T-helper 2 cell treated with Interferon-gamma antibody and Interleukin-4, amounts not matched to agents 100 ng/mL and 5 ng/mL, for 36 hours (primary cell): ENCODE measurements at regions not wholly inside any gene's neighbourhood (a gene's known extent, or its start where the extent isn't known, plus 50 kb on each side); places are given as distances from the start of the nearest gene placed in this dataset.
"Not testable (repeated sequence)": the region's sequence is repeated elsewhere in the genome, so short reads cannot be mapped to it uniquely, and the experiment has no call there.

Experiments
- intact Hi-C: fragments of 100-400 bp; cut with micrococcal nuclease; formaldehyde crosslinking; loops from one replicate; pipeline ENCODE4 v1.15.1; 2023

- intact Hi-C loops: no loop called here
These were observed 437.3 kb upstream of the SYNCRIP start for GRCh38 chr6:86079938-86080337.

- intact Hi-C loops: no loop called here
These were observed 427.5 kb upstream of the SYNCRIP start for GRCh38 chr6:86070151-86070550.

DNA sequence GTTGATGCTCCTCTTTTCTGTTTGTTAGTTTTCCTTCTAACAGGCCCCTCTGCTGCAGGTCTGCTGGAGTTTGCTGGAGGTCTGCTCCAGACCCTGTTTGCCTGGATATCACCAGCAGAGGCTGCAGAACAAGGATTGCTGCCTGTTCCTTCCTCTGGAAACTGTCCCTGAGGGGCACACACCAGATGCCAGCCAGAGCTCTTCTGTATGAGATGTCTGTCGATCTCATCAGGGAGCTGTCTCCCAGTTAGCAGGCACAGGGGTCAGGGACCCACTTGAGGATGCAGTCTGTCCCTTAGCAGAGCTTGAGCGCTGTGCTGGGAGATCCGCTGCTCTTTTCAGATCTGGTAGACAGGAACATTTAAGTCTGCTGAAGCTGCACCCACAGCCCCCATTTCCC lies 422.3 kb upstream of the SYNCRIP start:
- intact Hi-C loops: not testable (repeated sequence)

DNA sequence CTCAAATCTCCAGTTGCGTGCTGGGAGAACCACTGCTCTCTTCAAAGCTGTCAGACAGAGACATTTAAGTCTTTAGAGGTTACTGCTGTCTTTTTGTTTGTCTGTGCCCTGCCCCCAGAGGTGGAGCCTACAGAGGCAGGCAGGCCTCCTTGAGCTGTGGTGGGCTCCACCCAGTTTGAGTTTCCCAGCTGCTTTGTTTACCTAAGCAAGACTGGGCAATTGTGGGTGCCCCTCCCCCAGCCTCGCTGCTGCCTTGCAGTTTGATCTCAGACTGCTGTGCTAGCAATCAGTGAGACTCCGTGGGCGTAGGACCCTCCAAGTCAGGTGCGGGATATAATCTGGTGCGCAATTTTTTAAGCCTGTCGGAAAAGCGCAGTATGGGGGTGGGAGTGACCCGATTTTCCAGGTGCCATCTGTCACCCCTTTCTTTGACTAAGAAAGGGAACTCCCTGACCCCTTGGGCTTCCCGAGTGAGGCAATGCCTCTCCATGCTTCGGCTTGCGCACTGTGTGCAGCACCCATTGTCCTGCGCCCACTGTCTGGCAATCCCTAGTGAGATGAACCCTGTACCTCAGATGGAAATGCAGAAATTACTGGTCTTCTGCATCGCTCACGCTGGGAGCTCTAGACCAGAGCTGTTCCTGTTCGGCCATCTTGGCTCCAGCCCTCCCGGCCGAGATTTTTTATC lies 414.8 kb upstream of the SYNCRIP start:
- intact Hi-C loops: not testable (repeated sequence)

DNA sequence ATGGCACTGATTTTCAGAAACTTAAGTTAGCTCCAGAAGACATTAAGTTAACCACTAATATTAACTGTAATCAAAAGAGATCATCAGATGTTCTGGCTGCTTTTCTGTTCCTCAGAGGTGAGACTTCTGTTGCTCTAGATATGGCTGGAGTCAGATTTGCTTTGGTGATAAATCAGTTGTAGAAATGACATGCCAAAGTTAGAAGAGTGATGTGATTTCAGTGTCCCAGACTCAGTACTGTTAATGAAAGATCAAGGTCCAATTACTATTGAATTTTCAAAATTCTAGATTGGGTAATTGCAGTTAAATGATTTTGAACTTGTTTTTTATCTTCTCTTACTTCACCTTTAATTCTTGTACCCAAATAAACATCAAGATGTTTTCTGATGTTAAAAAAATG lies 402.4 kb upstream of the SYNCRIP start:
- intact Hi-C loops: no loop called here

DNA sequence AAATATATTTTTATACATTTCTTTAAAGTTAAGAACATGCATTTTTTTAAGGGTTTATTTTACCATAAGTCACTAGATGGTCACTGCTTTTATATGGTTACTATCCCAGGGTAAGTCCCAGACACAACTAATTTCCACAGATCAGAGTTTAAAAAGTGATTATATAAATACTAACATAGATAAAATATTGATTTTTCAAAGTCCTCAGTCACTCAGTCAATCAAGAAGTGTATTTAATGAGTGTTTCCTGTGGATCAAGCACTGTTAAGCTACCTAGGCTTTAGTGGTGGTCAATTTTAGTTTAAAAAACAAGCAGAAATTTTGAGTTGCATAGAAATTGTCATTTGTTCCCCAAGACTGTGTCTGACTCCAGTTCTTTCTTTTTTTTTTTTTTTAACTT lies 399.5 kb upstream of the SYNCRIP start:
- intact Hi-C loops: no loop called here

DNA sequence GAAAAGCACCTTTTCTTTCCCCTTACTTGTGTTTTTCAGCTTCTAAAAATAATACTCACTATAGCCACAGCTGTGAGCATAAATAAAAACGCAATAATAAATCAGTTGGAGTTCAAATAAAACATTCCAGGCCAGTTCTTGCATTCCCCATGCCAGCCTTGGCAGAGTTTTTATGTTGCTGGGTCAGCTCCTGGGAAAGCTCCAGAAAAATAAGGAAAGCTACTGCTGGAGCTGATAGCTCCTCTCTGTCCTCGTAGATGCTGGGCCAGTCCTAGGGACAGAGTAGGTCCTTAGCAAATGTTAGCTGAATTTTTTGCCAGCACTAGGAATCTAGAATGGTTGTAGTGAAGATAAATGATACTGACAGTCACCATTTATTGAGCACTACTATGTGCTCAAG lies 389.0 kb upstream of the SYNCRIP start:
- intact Hi-C loops: no loop called here

- intact Hi-C loops: no loop called here
These were observed 388.2 kb upstream of the SYNCRIP start for GRCh38 chr6:86030875-86031274.

- intact Hi-C loops: no loop called here
These were observed 386.1 kb upstream of the SYNCRIP start for GRCh38 chr6:86028776-86029175.

DNA sequence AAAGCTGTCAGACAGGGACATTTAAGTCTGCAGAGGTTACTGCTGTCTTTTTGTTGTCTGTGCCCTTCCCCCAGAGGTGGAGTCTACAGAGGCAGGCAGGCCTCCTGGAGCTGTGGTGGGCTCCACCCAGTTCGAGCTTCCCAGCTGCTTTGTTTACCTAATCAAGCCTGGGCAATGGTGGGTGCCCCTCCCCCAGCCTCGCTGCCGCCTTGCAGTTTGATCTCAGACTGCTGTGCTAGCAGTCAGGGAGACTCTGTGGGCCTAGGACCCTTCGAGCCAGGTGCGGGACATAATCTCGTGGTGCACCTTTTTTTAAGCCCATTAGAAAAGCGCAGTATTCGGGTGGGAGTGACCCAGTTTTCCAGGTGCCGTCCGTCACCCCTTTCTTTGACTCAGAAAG lies 384.2 kb upstream of the SYNCRIP start:
- intact Hi-C loops: not testable (repeated sequence)

GRCh38 chr6:86017236-86017635 lies 374.6 kb upstream of the SYNCRIP start:
- intact Hi-C loops: no loop called here

- intact Hi-C loops: no loop called here
These were observed 373.9 kb upstream of the SYNCRIP start for GRCh38 chr6:86016567-86016966.

DNA sequence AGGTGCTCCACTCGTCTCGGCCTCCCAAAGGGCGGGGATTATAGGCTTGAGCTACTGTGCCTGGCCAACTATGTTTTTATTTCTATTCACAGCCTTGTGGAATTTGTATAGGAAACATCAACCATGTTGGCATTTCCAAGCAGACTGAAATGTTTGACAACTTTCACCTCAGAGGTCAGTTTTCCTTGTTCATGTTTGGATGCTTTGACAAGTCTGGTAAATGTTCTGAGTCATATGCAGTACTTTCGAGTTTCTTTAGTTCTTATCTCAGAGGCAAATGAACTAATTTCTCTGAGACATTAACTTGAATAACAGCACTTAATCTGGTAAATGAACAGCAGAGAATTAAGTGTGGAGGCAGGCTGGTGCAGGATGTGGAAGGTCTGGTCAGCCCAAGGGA lies 373.4 kb upstream of the SYNCRIP start:
- intact Hi-C loops: no loop called here

- intact Hi-C loops: not testable (repeated sequence)
These were observed 370.3 kb upstream of the SYNCRIP start for GRCh38 chr6:86012991-86013390.

GRCh38 chr6:86010915-86011786 lies 368.5 kb upstream of the SYNCRIP start:
- intact Hi-C loops: no loop called here

- intact Hi-C loops: no loop called here
These were observed 354.5 kb upstream of the SYNCRIP start for GRCh38 chr6:85997206-85997605.

GRCh38 chr6:85996034-85996375 lies 353.3 kb upstream of the SYNCRIP start:
- intact Hi-C loops: no loop called here

- intact Hi-C loops: no loop called here
These were observed 352.8 kb upstream of the SYNCRIP start for GRCh38 chr6:85995339-85996033.

GRCh38 chr6:85986681-85987080 lies 344.0 kb upstream of the SYNCRIP start:
- intact Hi-C loops: no loop called here

DNA sequence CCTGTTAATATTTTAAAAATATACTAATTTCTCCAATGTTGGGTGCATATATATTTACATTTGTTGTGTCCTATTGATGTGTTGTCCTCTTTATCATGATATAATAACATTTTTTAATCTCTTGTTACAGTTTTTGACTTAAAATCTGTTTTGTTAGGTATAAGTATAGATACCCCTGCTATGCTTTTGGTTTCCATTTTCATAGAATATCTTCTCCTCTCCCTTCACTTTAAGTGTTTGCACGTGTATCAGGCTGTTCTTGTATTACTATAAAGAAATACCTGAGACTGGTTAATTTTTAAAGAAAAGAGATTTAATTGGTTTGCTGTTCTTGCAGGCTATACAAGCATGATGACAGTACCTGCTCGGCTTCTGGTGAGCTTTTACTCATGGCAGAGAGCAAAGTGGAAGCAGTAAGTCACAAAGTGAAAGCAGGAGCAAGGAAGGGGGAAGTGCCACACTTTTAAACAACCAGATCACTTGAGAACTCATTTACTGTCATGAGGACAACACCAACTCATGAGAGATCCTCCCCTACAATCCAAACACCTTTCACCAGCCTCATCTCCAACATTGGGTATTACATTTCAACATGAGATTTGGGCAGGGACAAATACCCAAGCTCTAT lies 340.5 kb upstream of the SYNCRIP start:
- intact Hi-C loops: no loop called here

- intact Hi-C loops: no loop called here
These were observed 335.0 kb upstream of the SYNCRIP start for GRCh38 chr6:85977661-85978060.

GRCh38 chr6:85975957-85976356 lies 333.3 kb upstream of the SYNCRIP start:
- intact Hi-C loops: no loop called here
